ENCODE measurements at regions not wholly inside any gene's neighbourhood (a gene's known extent, or its start where the extent isn't known, plus 50 kb on each side); places are given as distances from the start of the nearest gene placed in this dataset.
A peak's percentile ranks its signal among the peaks of the same experiment; 100 is the strongest.

DNA sequence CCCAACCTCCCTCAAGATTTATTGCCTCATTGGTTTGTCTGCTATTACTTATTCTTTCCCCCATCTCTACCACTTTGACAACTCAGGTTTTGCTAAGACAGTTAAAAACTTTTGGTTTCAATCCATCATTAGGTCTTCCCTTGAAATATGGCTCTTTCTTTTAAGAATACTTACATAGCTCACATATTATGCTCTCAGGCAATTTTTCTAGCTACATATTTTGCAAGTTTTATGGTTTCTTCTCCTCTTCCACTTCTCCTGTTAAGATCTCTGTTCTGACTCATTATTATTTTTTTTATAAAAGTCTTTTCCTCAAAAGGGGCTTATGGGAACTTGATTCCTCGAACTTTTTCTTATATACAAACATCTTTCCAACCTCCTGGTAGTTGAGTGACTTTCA lies 192.4 kb upstream of the MPPED2 start (continued):
- TF ChIP-seq ETV6 (conservative IDR thresholded peaks at IDR 0.05 in 1 of 2, IDR thresholded peaks at IDR 0.05 in 1 of 2; ENCODE audit: borderline replicate concordance in 1 of 2, low read depth in 1 of 2): no peak

DNA sequence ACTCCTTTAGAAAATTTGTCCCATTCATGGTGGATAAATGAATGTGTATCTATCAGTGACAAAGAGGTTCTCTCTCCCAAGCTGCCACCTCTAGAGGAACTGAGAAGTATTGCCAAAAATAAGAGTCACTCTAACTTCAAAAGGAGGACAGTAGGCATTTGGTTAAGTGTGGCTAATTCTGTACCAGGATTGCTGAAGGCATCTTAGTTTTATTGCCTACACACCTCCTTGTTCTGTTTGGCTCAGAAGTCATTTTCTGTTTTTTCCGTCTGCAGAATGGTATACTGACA lies 189.0 kb upstream of the MPPED2 start:
- H3K4me1 ChIP-seq (ENCODE audit: control insufficient read depth, insufficient read depth, low read length): no peaks in the 10 kb centered on the region
- H3K27me3 ChIP-seq (replicated peaks in 1 of 2; ENCODE audit: control insufficient read depth in 2 of 2, insufficient read depth in 2 of 2, low read length in 1 of 2): no peaks in the 10 kb centered on the region
- intact Hi-C loops (cut with micrococcal nuclease; ENCODE audit: unreplicated experiment) (no loop called here), in situ Hi-C loops (cut with MboI) (no loop called here)
- POLR2A ChIA-PET: no interaction called here
- WGBS (ENCODE audit: insufficient coverage, insufficient replicate concordance, low lambda C conversion rate, missing lambda C conversion rate): 56% methylated on average over 1 of the region's 1 CpG
- no TSS peak for BruUV-seq (replicated peaks)
- ATAC-seq: peak; percentile 40; the same call in 1 of the 3 replicates
- H3K27ac ChIP-seq (ENCODE audit: control insufficient read depth, insufficient read depth): no peak overlapping the region
- TF ChIP-seq MEF2A (IDR thresholded peaks at IDR 0.05; ENCODE audit: insufficient read depth, low read depth, low read length): no peak
- no peak for TF ChIP-seq NR2C2 (IDR thresholded peaks at IDR 0.05; ENCODE audit: borderline replicate concordance, control insufficient read depth, insufficient read length, low read depth)
- TF ChIP-seq HDAC2 (IDR thresholded peaks at IDR 0.05): no peak
- no peak for TF ChIP-seq MTA2 (IDR thresholded peaks at IDR 0.05; ENCODE audit: low read depth)
- TF ChIP-seq, protein P1, sequence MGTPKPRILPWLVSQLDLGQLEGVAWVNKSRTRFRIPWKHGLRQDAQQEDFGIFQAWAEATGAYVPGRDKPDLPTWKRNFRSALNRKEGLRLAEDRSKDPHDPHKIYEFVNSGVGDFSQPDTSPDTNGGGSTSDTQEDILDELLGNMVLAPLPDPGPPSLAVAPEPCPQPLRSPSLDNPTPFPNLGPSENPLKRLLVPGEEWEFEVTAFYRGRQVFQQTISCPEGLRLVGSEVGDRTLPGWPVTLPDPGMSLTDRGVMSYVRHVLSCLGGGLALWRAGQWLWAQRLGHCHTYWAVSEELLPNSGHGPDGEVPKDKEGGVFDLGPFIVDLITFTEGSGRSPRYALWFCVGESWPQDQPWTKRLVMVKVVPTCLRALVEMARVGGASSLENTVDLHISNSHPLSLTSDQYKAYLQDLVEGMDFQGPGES (IDR thresholded peaks at IDR 0.05): no peak
- TF ChIP-seq PML (IDR thresholded peaks at IDR 0.05; ENCODE audit: low read length): no peak
- no peak for TF ChIP-seq IKZF2 (IDR thresholded peaks at IDR 0.05)
- TF ChIP-seq FOS (IDR thresholded peaks at IDR 0.05; ENCODE audit: borderline replicate concordance, extremely low read depth, insufficient read length): no peak
- TF ChIP-seq, protein P2, sequence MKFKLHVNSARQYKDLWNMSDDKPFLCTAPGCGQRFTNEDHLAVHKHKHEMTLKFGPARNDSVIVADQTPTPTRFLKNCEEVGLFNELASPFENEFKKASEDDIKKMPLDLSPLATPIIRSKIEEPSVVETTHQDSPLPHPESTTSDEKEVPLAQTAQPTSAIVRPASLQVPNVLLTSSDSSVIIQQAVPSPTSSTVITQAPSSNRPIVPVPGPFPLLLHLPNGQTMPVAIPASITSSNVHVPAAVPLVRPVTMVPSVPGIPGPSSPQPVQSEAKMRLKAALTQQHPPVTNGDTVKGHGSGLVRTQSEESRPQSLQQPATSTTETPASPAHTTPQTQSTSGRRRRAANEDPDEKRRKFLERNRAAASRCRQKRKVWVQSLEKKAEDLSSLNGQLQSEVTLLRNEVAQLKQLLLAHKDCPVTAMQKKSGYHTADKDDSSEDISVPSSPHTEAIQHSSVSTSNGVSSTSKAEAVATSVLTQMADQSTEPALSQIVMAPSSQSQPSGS (IDR thresholded peaks at IDR 0.05; ENCODE audit: low read length): no peak
- no peak for TF ChIP-seq ZNF207 (IDR thresholded peaks at IDR 0.05; ENCODE audit: borderline replicate concordance)
- no peak for TF ChIP-seq ZSCAN29 (IDR thresholded peaks at IDR 0.05)
- TF ChIP-seq IKZF1 (conservative IDR thresholded peaks at IDR 0.05): no peak
- no peak for TF ChIP-seq KAT2A (conservative IDR thresholded peaks at IDR 0.05; ENCODE audit: control insufficient read depth, low read depth, low read length)
- no peak for TF ChIP-seq MTA3 (IDR thresholded peaks at IDR 0.05; ENCODE audit: borderline replicate concordance, low read length)
- no peak for TF ChIP-seq CREM (IDR thresholded peaks at IDR 0.05; ENCODE audit: low read depth)
- no peak for TF ChIP-seq SP1 (IDR thresholded peaks at IDR 0.05; ENCODE audit: low read depth, low read length)
- no peaks in the 10 kb centered on the region for H3K9me3 ChIP-seq (replicated peaks; ENCODE audit: control insufficient read depth, insufficient read depth, low read length)
- RAD21 ChIA-PET (ENCODE audit: unreplicated experiment): no interaction called here
- CTCF ChIA-PET: no interaction called here
- no peak for DNase-seq (ENCODE audit: low read depth, low spot score)
- no peak for FAIRE-seq
- no peak overlapping the region for H3K4me2 ChIP-seq (ENCODE audit: control insufficient read depth, insufficient read depth)
- no peak overlapping the region for H3K9ac ChIP-seq (ENCODE audit: control insufficient read depth, insufficient read depth, low read length)
- H3K79me2 ChIP-seq (ENCODE audit: control insufficient read depth, insufficient read depth, low read length): no peaks in the 10 kb centered on the region
- H3K36me3 ChIP-seq (ENCODE audit: control insufficient read depth in 2 of 2, insufficient read depth in 2 of 2, low read length in 1 of 2): no peaks in the 10 kb centered on the region
- no peak overlapping the region for H2AFZ ChIP-seq (ENCODE audit: control insufficient read depth, low read depth, low read length)
- SMC1A ChIA-PET (ENCODE audit: uncharacterized antibody, unreplicated experiment): no interaction called here
- H3K4me3 ChIP-seq: no peak overlapping the region
- H4K20me1 ChIP-seq (ENCODE audit: control insufficient read depth, insufficient read depth): no peaks in the 10 kb centered on the region

Measured in GM12878 (cell line).